Right lobe of liver (tissue), 4 donors: ENCODE measurements at regions not wholly inside any gene's neighbourhood (a gene's known extent, or its start where the extent isn't known, plus 50 kb on each side); places are given as distances from the start of the nearest gene placed in this dataset.

Source experiments
- POLR2A ChIP-seq: fragments of 450-650 bp; IDR thresholded peaks from one replicate; pipeline ENCODE4 v1.6.1; 2017; ENCODE audit warnings: antibody characterized with exemption, mild to moderate bottlenecking
- TF ChIP-seq, protein P1 (sequence below), 4 donors: fragments of 200-600 bp in 3 of 4; fragments of 450-650 bp in 1 of 4; IDR thresholded peaks; one replicate each; pipeline versions ENCODE4 v1.5.1 to v1.8.0; 2016 to 2022; ENCODE audit warnings: antibody characterized with exemption in 4 of 4, mild to moderate bottlenecking in 2 of 4
- donor health status: DM: no; HTN: no; CAD: no.
- donor health status: DM: no; HTN: no; CAD: no.
- donor health status: DM: no; HTN: yes; CAD: no.

DNA sequence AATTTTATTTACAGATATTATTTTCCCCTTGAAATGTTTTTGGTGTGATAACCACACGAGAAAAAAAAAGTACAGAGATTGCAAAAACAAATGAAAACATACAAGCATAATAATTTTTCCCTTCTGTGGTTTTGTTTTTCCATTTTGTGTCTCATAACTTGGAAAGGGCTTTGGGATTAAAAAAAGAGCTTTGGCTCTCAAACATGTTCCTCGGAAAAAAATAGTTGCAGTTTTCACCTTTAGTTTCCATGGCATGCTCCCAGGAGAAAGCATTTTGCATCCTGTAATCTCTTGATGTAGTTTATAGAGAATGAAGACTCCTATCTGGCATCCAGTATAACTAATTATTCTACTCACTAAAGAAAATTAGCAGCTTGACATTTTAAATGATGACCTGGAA is 362.1 kb upstream of the PDGFD start:
- TF ChIP-seq, protein P1, sequence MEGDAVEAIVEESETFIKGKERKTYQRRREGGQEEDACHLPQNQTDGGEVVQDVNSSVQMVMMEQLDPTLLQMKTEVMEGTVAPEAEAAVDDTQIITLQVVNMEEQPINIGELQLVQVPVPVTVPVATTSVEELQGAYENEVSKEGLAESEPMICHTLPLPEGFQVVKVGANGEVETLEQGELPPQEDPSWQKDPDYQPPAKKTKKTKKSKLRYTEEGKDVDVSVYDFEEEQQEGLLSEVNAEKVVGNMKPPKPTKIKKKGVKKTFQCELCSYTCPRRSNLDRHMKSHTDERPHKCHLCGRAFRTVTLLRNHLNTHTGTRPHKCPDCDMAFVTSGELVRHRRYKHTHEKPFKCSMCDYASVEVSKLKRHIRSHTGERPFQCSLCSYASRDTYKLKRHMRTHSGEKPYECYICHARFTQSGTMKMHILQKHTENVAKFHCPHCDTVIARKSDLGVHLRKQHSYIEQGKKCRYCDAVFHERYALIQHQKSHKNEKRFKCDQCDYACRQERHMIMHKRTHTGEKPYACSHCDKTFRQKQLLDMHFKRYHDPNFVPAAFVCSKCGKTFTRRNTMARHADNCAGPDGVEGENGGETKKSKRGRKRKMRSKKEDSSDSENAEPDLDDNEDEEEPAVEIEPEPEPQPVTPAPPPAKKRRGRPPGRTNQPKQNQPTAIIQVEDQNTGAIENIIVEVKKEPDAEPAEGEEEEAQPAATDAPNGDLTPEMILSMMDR (IDR thresholded peaks at IDR 0.05): no peak
- TF ChIP-seq POLR2A: no peak
